SW480 (cell line): ENCODE measurements at regions not wholly inside any gene's neighbourhood (a gene's known extent, or its start where the extent isn't known, plus 50 kb on each side); places are given as distances from the start of the nearest gene placed in this dataset.

Experiments
- DNase-seq: peaks from one replicate; pipeline ENCODE4 v3.0.0-alpha.2; 2016; ENCODE audit warnings: low spot score

GRCh38 chr15:61798631-61799030 lies 261.6 kb downstream of the VPS13C start:
- DNase-seq: no peak

GRCh38 chr15:61796056-61796455 lies 264.2 kb downstream of the VPS13C start:
- DNase-seq: no peak

GRCh38 chr15:61794881-61795280 lies 265.4 kb downstream of the VPS13C start:
- DNase-seq: no peak

- DNase-seq: no peak
Measured at GRCh38 chr15:61794276-61794675, 266.0 kb downstream of the VPS13C start.

- no peak for DNase-seq
Measured at GRCh38 chr15:61784734-61785133, 275.5 kb downstream of the VPS13C start.

GRCh38 chr15:61780278-61780980 lies 279.8 kb downstream of the VPS13C start:
- DNase-seq: no peak

GRCh38 chr15:61777689-61778088 lies 282.6 kb downstream of the VPS13C start:
- DNase-seq: no peak

- DNase-seq: no peak
Measured at GRCh38 chr15:61769557-61769956, 290.7 kb downstream of the VPS13C start.

- no peak for DNase-seq
Measured at GRCh38 chr15:61768131-61768530, 292.1 kb downstream of the VPS13C start.

GRCh38 chr15:61764981-61765380 lies 295.3 kb downstream of the VPS13C start:
- DNase-seq: no peak

- no peak for DNase-seq
Measured at GRCh38 chr15:61764141-61764540, 296.1 kb downstream of the VPS13C start.

GRCh38 chr15:61762676-61763075 lies 297.6 kb downstream of the VPS13C start:
- no peak for DNase-seq

- no peak for DNase-seq
Measured at GRCh38 chr15:61759639-61760038, 300.6 kb downstream of the VPS13C start.

- no peak for DNase-seq
Measured at GRCh38 chr15:61756071-61756820, 304.0 kb downstream of the VPS13C start.

- DNase-seq: no peak
Measured at GRCh38 chr15:61755467-61755866, 304.8 kb downstream of the VPS13C start.

GRCh38 chr15:61753018-61753710 lies 307.1 kb downstream of the VPS13C start:
- no peak for DNase-seq

GRCh38 chr15:61752001-61752400 lies 308.2 kb downstream of the VPS13C start:
- no peak for DNase-seq

GRCh38 chr15:61750271-61751084 lies 309.8 kb downstream of the VPS13C start:
- no peak for DNase-seq

- DNase-seq: no peak
Measured at GRCh38 chr15:61749169-61749568, 311.1 kb downstream of the VPS13C start.

- no peak for DNase-seq
Measured at GRCh38 chr15:61748529-61748928, 311.7 kb downstream of the VPS13C start.

- no peak for DNase-seq
Measured at GRCh38 chr15:61746589-61746988, 313.7 kb downstream of the VPS13C start.

GRCh38 chr15:61743345-61743909 lies 316.8 kb downstream of the VPS13C start:
- no peak for DNase-seq
